Lung (tissue), 11 donors: ENCODE measurements at regions not wholly inside any gene's neighbourhood (a gene's known extent, or its start where the extent isn't known, plus 50 kb on each side); places are given as distances from the start of the nearest gene placed in this dataset.
"Not testable (repeated sequence)": the region's sequence is repeated elsewhere in the genome, so short reads cannot be mapped to it uniquely, and the experiment has no call there.

Experiments
- ATAC-seq: fragments of 200-7000 bp; cut with Tn5 transposase; one replicate; pipeline ENCODE4 v1.9.1; 2020; ENCODE audit warnings: moderate number of reproducible peaks; ENCODE audit not compliant: insufficient read depth, low FRiP score
- DNase-seq, 3 donors: peaks; one replicate each; pipeline ENCODE4 v3.0.0-alpha.2; 2013 to 2017
- H3K27ac ChIP-seq, 2 donors: one replicate each; pipeline ENCODE4 v1.5.1; 2013; ENCODE audit warnings: mild to moderate bottlenecking in 2 of 2, moderate library complexity in 2 of 2, control low read depth in 1 of 2, inconsistent platforms in 1 of 2, low read depth in 1 of 2, low read length in 1 of 2
- H3K27me3 ChIP-seq, 3 donors: one replicate each; pipeline ENCODE4 v1.5.1; 2013; ENCODE audit warnings: low read length in 2 of 3; ENCODE audit not compliant: control insufficient read depth in 3 of 3, insufficient read depth in 3 of 3
- H3K36me3 ChIP-seq, 4 donors: one replicate each; pipeline ENCODE4 v1.5.1; 2013; ENCODE audit warnings: low read length in 4 of 4, mild to moderate bottlenecking in 1 of 4, moderate library complexity in 1 of 4; ENCODE audit not compliant: control insufficient read depth in 4 of 4, insufficient read depth in 4 of 4
- H3K4me1 ChIP-seq, 5 donors: one replicate each; pipeline ENCODE4 v1.5.1; 2013; ENCODE audit warnings: low read length in 5 of 5, mild to moderate bottlenecking in 2 of 5, moderate library complexity in 1 of 5; ENCODE audit not compliant: control insufficient read depth in 5 of 5, insufficient read depth in 5 of 5
- H3K4me3 ChIP-seq: one replicate; pipeline ENCODE4 v1.5.1; 2013; ENCODE audit warnings: mild to moderate bottlenecking, control low read depth, moderate library complexity
- H3K9ac ChIP-seq, 2 donors: one replicate each; pipeline ENCODE4 v1.5.1; 2013; ENCODE audit warnings: low read length in 2 of 2, control low read depth in 1 of 2; ENCODE audit not compliant: insufficient read depth in 1 of 2
- H3K9me3 ChIP-seq, 4 donors: one replicate each; pipeline ENCODE4 v1.5.1; 2013; ENCODE audit warnings: low read length in 3 of 4, mild to moderate bottlenecking in 1 of 4, moderate library complexity in 1 of 4; ENCODE audit not compliant: control insufficient read depth in 4 of 4, insufficient read depth in 3 of 4
- WGBS, 2 donors: extraction: QIAGEN DNeasy Blood & Tissue Kit; methylation state at CpG; one replicate each; pipeline ENCODE4 v1.1.7; 2013; 5-methylcytosine and 5-hydroxymethylcytosine counted together
- TF ChIP-seq, protein P1 (sequence below): IDR thresholded peaks from 2 replicates; pipeline ENCODE4 v1.5.1; 2012; ENCODE audit warnings: mild to moderate bottlenecking; ENCODE audit errors: control extremely low read depth, extremely low read depth
- donor health status: control.
- donor health status: control.
- donor health status: Bipolar disorder and iron deficiency.
- donor health status: healthy.
- donor health status: DM: yes; HTN: yes; CAD: no.

DNA sequence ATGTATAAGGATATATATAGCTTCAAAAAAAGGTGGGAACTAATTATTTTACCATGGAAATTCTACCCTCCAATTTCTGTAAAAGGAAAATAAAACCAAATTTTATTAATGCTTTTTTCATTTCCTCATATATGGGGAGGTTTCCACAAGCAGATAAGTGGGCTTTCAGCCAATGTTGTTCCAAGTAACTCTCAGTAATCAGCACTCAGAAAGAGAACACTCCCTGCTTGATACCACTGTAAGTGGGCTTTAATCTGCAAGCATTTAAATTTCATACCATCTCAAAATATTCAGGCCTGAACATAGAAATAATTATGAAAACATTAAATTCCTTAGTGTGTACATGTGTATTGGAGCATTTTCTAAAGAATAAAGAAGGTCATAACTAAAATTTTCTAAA lies 827.6 kb downstream of the C12orf50 start:
- Histone ChIP-seq H3K4me3 (no peak overlapping the region), H3K4me1 (no peaks in the 10 kb centered on the region), H3K9ac (no peak overlapping the region), H3K27ac (no peak overlapping the region), H3K9me3 (no peaks in the 10 kb centered on the region), H3K27me3 (no peaks in the 10 kb centered on the region), H3K36me3 (no peaks in the 10 kb centered on the region)
- TF ChIP-seq, protein P1, sequence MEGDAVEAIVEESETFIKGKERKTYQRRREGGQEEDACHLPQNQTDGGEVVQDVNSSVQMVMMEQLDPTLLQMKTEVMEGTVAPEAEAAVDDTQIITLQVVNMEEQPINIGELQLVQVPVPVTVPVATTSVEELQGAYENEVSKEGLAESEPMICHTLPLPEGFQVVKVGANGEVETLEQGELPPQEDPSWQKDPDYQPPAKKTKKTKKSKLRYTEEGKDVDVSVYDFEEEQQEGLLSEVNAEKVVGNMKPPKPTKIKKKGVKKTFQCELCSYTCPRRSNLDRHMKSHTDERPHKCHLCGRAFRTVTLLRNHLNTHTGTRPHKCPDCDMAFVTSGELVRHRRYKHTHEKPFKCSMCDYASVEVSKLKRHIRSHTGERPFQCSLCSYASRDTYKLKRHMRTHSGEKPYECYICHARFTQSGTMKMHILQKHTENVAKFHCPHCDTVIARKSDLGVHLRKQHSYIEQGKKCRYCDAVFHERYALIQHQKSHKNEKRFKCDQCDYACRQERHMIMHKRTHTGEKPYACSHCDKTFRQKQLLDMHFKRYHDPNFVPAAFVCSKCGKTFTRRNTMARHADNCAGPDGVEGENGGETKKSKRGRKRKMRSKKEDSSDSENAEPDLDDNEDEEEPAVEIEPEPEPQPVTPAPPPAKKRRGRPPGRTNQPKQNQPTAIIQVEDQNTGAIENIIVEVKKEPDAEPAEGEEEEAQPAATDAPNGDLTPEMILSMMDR, result no peak
- no peak for ATAC-seq
- DNase-seq, result peak in 1 of 3 donors; percentile 42

DNA sequence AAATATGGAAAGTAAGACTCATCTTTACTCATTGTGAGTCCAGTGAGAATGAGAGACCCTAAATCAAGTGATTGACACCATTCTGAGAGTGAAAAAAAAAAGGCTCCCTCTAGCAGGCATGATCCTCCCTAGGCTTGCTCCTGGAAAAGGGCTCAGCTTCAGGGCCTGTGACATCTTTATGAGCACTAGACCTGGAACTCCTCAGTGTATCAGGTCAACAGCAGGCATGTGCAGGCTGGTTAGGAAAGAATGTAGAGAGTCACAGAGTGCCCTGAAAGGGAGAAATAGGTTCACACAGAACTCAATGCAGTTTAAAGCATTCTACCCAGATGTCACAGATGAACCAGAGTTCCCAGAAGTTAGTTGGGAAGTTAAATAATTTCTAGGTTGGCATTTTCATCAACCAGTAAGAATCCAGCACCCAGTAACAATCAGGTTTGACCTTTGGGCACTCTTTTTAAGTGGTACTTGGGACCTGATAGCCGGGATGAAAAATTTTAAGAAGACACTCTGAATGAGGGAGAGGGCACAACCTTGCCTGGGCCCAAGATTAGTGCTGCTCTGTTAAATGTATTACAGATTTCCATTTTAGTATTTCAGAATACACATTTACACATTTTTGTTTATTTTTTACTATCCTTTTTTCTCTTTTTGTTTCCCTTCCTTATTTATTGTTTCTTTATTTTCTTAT lies 828.8 kb downstream of the C12orf50 start:
- peaks cover 0 to 5% (median 0%) of the 10 kb centered on the region in 5 donors for H3K4me1 ChIP-seq
- H3K9ac ChIP-seq, result no peak overlapping the region
- no peak overlapping the region for H3K4me3 ChIP-seq
- no peaks in the 10 kb centered on the region for H3K27me3 ChIP-seq
- no peaks in the 10 kb centered on the region for H3K36me3 ChIP-seq
- TF ChIP-seq, protein P1, result no peak
- ATAC-seq (no peak), DNase-seq (no peak)
- H3K27ac ChIP-seq, result no peak overlapping the region
- no peaks in the 10 kb centered on the region for H3K9me3 ChIP-seq
- 65 to 88% methylated on average over 1 of the region's 1 CpG for WGBS, 2 donors

DNA sequence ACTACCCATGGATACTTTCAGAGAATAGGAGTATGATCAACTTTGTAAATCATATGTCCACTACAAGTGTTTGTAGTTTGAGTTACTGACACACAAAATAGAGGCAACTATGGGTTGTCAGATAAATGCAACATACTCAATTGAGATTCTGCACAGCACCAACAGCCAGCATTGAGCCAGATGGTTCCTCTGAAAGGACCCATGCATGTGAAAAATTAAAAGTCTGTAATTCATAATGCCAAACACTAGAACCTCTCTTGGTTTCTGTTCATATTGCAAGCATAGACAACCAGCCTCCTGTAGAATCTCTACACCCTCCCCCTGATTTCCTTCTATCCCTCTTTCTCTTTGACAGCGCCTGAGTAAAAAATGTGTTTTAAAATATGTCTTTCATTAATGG lies 831.0 kb downstream of the C12orf50 start:
- H3K9me3 ChIP-seq, result no peaks in the 10 kb centered on the region
- H3K36me3 ChIP-seq, result no peaks in the 10 kb centered on the region
- DNase-seq, result no peak
- H3K4me1 ChIP-seq, result peaks cover 0 to 5% (median 0%) of the 10 kb centered on the region in 5 donors
- no peaks in the 10 kb centered on the region for H3K27me3 ChIP-seq
- H3K27ac ChIP-seq, result no peak overlapping the region
- H3K4me3 ChIP-seq, result no peak overlapping the region
- H3K9ac ChIP-seq, result no peak overlapping the region
- WGBS, 2 donors, result 93% methylated on average over 1 of the region's 1 CpG
- ATAC-seq, result no peak
- TF ChIP-seq, protein P1, result no peak

DNA sequence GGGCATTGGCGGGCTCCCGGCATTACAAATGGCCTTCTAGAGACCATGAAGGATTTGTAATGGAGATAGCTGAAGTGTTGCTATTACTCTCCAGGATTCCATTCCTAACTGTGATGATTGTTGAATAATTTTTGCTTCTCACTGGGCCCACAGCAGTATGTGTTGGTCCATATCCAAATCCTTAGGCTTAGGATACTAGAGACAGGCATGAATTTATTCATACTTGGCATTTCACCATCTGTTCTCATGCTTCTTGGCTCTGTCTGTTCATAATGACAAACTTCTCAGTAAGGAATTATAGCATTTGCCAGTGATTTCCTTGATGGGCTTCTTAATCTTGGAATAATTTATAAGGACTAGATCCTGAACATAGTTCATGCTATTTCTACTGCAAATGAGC lies 832.9 kb downstream of the C12orf50 start:
- no peak for ATAC-seq
- Histone ChIP-seq H3K4me1 (peaks cover 0 to 5% (median 0%) of the 10 kb centered on the region in 5 donors), H3K36me3 (no peaks in the 10 kb centered on the region), H3K27ac (no peak overlapping the region), H3K9ac (no peak overlapping the region), H3K9me3 (no peaks in the 10 kb centered on the region), H3K4me3 (no peak overlapping the region), H3K27me3 (no peaks in the 10 kb centered on the region)
- TF ChIP-seq, protein P1, result no peak
- peak in 2 of 3 donors; percentile 27 to 31 for DNase-seq
- 54 to 82% methylated on average over 2 of the region's 2 CpGs for WGBS, 2 donors

DNA sequence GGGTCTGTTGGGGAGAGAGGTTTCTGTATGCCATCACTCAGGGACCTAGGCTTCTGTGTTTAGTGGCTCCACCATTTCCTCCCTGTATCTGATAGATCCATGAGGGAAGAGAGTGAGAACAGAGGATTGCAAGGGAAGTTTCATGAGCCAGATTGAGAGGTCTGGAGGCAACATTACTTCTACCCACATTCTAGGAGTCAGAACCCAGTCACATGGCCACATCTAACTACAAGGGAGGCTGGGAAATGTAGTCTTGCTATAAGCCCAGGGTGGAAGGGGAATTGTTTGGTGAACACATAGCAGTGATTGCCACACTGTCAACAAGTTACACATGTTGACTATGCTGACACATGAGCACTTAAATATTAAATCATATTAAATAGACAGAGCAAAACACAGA lies 834.8 kb downstream of the C12orf50 start:
- not testable (repeated sequence) for H3K9me3 ChIP-seq, H3K4me1 ChIP-seq, DNase-seq, H3K4me3 ChIP-seq, H3K27me3 ChIP-seq, H3K27ac ChIP-seq, ATAC-seq, H3K36me3 ChIP-seq, H3K9ac ChIP-seq
